Activated CD4-positive, alpha-beta T cell treated with anti-CD3 and anti-CD28 coated beads for 36 hours (primary cell): ENCODE measurements at regions not wholly inside any gene's neighbourhood (a gene's known extent, or its start where the extent isn't known, plus 50 kb on each side); places are given as distances from the start of the nearest gene placed in this dataset.

Source experiments
- ATAC-seq: fragments of 200-7000 bp; cut with Tn5 transposase; one replicate; pipeline ENCODE4 v1.10.0; 2021; ENCODE audit warnings: mild to moderate bottlenecking, moderate library complexity
- CTCF ChIA-PET: fragments of 350-600 bp; sonication (Branson Sonifier 250); formaldehyde crosslinking; loops from one replicate; lab custom pipeline; 2021; ENCODE audit warnings: antibody characterized with exemption; lab: Charles Lee
- POLR2A ChIA-PET: fragments of 350-600 bp; sonication (Branson Sonifier 250); formaldehyde crosslinking; loops from one replicate; lab custom pipeline; 2021; ENCODE audit warnings: antibody characterized with exemption, inconsistent platforms; lab: Charles Lee
- DNase-seq: peaks from one replicate; pipeline ENCODE4 v3.0.0-alpha.2; 2020
- H3K27ac Mint-ChIP-seq: one replicate; pipeline ENCODE4 v1.8.0; 2021; ENCODE audit warnings: mixed read lengths
- H3K27me3 Mint-ChIP-seq: one replicate; pipeline ENCODE4 v1.8.0; 2021; ENCODE audit warnings: mixed read lengths
- H3K36me3 Mint-ChIP-seq: one replicate; pipeline ENCODE4 v1.8.0; 2021; ENCODE audit warnings: low read depth, mixed read lengths
- H3K4me1 Mint-ChIP-seq: one replicate; pipeline ENCODE4 v1.8.0; 2021; ENCODE audit warnings: mixed read lengths
- H3K4me3 Mint-ChIP-seq: one replicate; pipeline ENCODE4 v1.8.0; 2021; ENCODE audit warnings: mild to moderate bottlenecking, moderate library complexity, mixed read lengths
- H3K9me3 Mint-ChIP-seq: one replicate; pipeline ENCODE4 v1.8.0; 2021; ENCODE audit warnings: low read depth, mixed read lengths
- intact Hi-C, 2 experiments: fragments of 100-400 bp; cut with DNase I in 1 of 2; cut with micrococcal nuclease in 1 of 2; formaldehyde crosslinking; loops; one replicate each; pipeline versions ENCODE4 v1.14.2 to v1.15.1; 2022 to 2024; cut with DNase I, micrococcal nuclease

DNA sequence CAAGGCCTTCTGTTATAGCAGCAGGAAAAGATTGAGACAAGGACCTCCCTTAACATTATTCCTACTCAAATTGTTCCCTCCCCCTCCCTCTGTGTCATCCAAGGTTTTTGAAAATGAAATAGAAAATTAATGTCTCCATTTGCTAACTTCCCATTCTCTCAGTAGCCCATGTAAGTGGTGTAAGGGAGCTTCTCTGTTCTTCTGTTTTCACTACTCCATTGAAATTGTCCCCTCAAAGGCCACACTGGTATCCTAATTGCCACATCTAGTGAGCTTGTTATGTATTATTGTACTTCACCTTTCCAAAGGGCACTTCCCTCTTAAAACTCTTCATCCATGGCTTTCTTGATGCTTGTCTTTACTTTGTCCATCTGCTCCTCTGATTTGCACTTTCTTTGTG, 131.2 kb upstream of the PIK3R1 start:
- DNase-seq = no peak
- Mint-ChIP-seq H3K4me1 (no peaks in the 10 kb centered on the region), H3K9me3 (no peaks in the 10 kb centered on the region), H3K27me3 (no peaks in the 10 kb centered on the region), H3K36me3 (no peaks in the 10 kb centered on the region), H3K27ac (no peak overlapping the region), H3K4me3 (no peak overlapping the region)
- CTCF ChIA-PET = no interaction called here
- POLR2A ChIA-PET = no interaction called here
- intact Hi-C loops = no loop called here
- ATAC-seq = no peak

GRCh38 chr5:68080282-68081050, 135.1 kb upstream of the PIK3R1 start:
- no peaks in the 10 kb centered on the region for H3K4me1 Mint-ChIP-seq
- intact Hi-C loops = no loop called here
- no peak for DNase-seq
- CTCF ChIA-PET = no interaction called here
- H3K9me3 Mint-ChIP-seq = no peaks in the 10 kb centered on the region
- POLR2A ChIA-PET = no interaction called here
- no peak overlapping the region for H3K27ac Mint-ChIP-seq
- H3K4me3 Mint-ChIP-seq = no peak overlapping the region
- no peak for ATAC-seq
- peaks cover 2% of the 10 kb centered on the region for H3K27me3 Mint-ChIP-seq
- H3K36me3 Mint-ChIP-seq = no peaks in the 10 kb centered on the region

- H3K9me3 Mint-ChIP-seq = no peaks in the 10 kb centered on the region
- POLR2A ChIA-PET = no interaction called here
Measured at GRCh38 chr5:68077349-68077894, 138.1 kb upstream of the PIK3R1 start.

DNA sequence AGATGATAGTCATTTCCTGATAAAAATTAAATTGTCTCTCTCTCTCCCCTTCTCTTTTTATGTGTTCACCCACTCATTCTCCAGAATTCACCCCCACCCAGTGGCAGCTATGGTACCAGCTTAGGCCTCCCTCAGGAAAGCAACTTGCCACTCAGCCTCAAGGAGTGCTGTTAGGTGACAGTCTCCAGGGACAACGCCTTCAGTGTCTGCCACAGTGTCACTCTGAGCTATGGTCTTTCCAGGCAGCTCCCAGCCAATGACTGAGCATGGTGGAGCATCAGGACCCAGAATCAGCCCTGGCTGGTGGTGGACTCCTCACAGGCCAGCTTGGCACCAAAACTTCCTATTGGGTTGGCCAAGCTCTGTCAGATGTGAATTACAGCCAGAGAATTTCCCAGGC, 140.9 kb upstream of the PIK3R1 start:
- ChIA-PET CTCF (interaction anchor here (0.6 kb wide), 1 partner anchor 72 kb away, joined by 4 read pairs; no protein-coding TSS in a partner anchor), POLR2A (no interaction called here)
- intact Hi-C loops = loop anchor here in 1 of 2 experiments (5.0 kb wide), 1 partner anchor 178 kb away; no protein-coding TSS in a partner anchor
- peaks cover 2% of the 10 kb centered on the region for H3K27me3 Mint-ChIP-seq
- no peaks in the 10 kb centered on the region for H3K36me3 Mint-ChIP-seq
- no peak overlapping the region for H3K4me3 Mint-ChIP-seq
- H3K27ac Mint-ChIP-seq = no peak overlapping the region
- DNase-seq (no peak), ATAC-seq (no peak)
- no peaks in the 10 kb centered on the region for H3K9me3 Mint-ChIP-seq
- H3K4me1 Mint-ChIP-seq = peaks cover 13% of the 10 kb centered on the region

More at GRCh38 chr5:68077349-68077894, 138.1 kb upstream of the PIK3R1 start:
- CTCF ChIA-PET = interaction anchor here (1.3 kb wide), 1 partner anchor 10 kb away, joined by 5 read pairs; no protein-coding TSS in a partner anchor
- intact Hi-C loops = no loop called here
- DNase-seq (no peak), ATAC-seq (no peak)
- Mint-ChIP-seq H3K4me3 (no peak overlapping the region), H3K27ac (no peak overlapping the region), H3K27me3 (peaks cover 2% of the 10 kb centered on the region), H3K4me1 (no peaks in the 10 kb centered on the region), H3K36me3 (no peaks in the 10 kb centered on the region)

- peaks cover 2% of the 10 kb centered on the region for H3K27me3 Mint-ChIP-seq
- ATAC-seq = no peak
- ChIA-PET CTCF (interaction anchor here (0.6 to 1.3 kb wide), 3 partner anchors 71 to 1181 kb away, joined by 3 to 4 read pairs (median 4); no protein-coding TSS in a partner anchor), POLR2A (no interaction called here)
- H3K9me3 Mint-ChIP-seq = no peaks in the 10 kb centered on the region
- no peaks in the 10 kb centered on the region for H3K36me3 Mint-ChIP-seq
- peaks cover 13% of the 10 kb centered on the region for H3K4me1 Mint-ChIP-seq
- no peak overlapping the region for H3K4me3 Mint-ChIP-seq
- DNase-seq = no peak
- H3K27ac Mint-ChIP-seq = no peak overlapping the region
- intact Hi-C loops = loop anchor here in 1 of 2 experiments (5.0 kb wide), 1 partner anchor 178 kb away; no protein-coding TSS in a partner anchor
Measured at GRCh38 chr5:68074048-68074632, 141.4 kb upstream of the PIK3R1 start.

- H3K4me1 Mint-ChIP-seq = peaks cover 13% of the 10 kb centered on the region
- POLR2A ChIA-PET = no interaction called here
- H3K4me3 Mint-ChIP-seq = no peak overlapping the region
- ATAC-seq (no peak), DNase-seq (no peak)
- no peaks in the 10 kb centered on the region for H3K9me3 Mint-ChIP-seq
- intact Hi-C loops = loop anchor here in 1 of 2 experiments (5.0 kb wide), 1 partner anchor 181 kb away; no protein-coding TSS in a partner anchor
- no peak overlapping the region for H3K27ac Mint-ChIP-seq
- H3K27me3 Mint-ChIP-seq = no peaks in the 10 kb centered on the region
- no peaks in the 10 kb centered on the region for H3K36me3 Mint-ChIP-seq
- CTCF ChIA-PET = interaction anchor here (0.6 kb wide), 1 partner anchor 8 kb away, joined by 3 read pairs; no protein-coding TSS in a partner anchor
Measured at GRCh38 chr5:68071736-68072135, 143.8 kb upstream of the PIK3R1 start.

GRCh38 chr5:68071282-68071632, 144.3 kb upstream of the PIK3R1 start:
- H3K4me1 Mint-ChIP-seq = peaks cover 13% of the 10 kb centered on the region
- ChIA-PET CTCF (no interaction called here), POLR2A (no interaction called here)
- intact Hi-C loops = loop anchor here in 1 of 2 experiments (5.0 kb wide), 1 partner anchor 181 kb away; no protein-coding TSS in a partner anchor
- no peak overlapping the region for H3K4me3 Mint-ChIP-seq
- H3K9me3 Mint-ChIP-seq = peaks cover 1% of the 10 kb centered on the region
- DNase-seq = no peak
- H3K36me3 Mint-ChIP-seq = no peaks in the 10 kb centered on the region
- H3K27me3 Mint-ChIP-seq = no peaks in the 10 kb centered on the region
- H3K27ac Mint-ChIP-seq = no peak overlapping the region
- no peak for ATAC-seq

- Mint-ChIP-seq H3K27ac (no peak overlapping the region), H3K36me3 (no peaks in the 10 kb centered on the region), H3K9me3 (peaks cover 4% of the 10 kb centered on the region), H3K27me3 (no peaks in the 10 kb centered on the region), H3K4me1 (peaks cover 13% of the 10 kb centered on the region), H3K4me3 (no peak overlapping the region)
- peak; percentile 10 for DNase-seq
- ChIA-PET POLR2A (no interaction called here), CTCF (interaction anchor here (0.7 to 1.4 kb wide), 3 partner anchors 143 to 197 kb away, joined by 3 to 4 read pairs (median 3); no protein-coding TSS in a partner anchor)
- peak; percentile 79 for ATAC-seq
- intact Hi-C loops = loop anchor here in 1 of 2 experiments (5.0 kb wide), 1 partner anchor 182 kb away; no protein-coding TSS in a partner anchor
Measured at GRCh38 chr5:68070591-68071281, 144.8 kb upstream of the PIK3R1 start.

- ChIA-PET POLR2A (no interaction called here), CTCF (interaction anchor here (0.6 to 1.6 kb wide), 2 partner anchors 9 to 11 kb away, joined by 3 to 5 read pairs; no protein-coding TSS in a partner anchor)
- Mint-ChIP-seq H3K4me1 (peaks cover 13% of the 10 kb centered on the region), H3K27ac (no peak overlapping the region), H3K27me3 (no peaks in the 10 kb centered on the region), H3K4me3 (no peak overlapping the region), H3K36me3 (no peaks in the 10 kb centered on the region), H3K9me3 (peaks cover 6% of the 10 kb centered on the region)
- intact Hi-C loops = no loop called here
- ATAC-seq (no peak), DNase-seq (no peak)
Measured at GRCh38 chr5:68067976-68068603, 147.5 kb upstream of the PIK3R1 start.

DNA sequence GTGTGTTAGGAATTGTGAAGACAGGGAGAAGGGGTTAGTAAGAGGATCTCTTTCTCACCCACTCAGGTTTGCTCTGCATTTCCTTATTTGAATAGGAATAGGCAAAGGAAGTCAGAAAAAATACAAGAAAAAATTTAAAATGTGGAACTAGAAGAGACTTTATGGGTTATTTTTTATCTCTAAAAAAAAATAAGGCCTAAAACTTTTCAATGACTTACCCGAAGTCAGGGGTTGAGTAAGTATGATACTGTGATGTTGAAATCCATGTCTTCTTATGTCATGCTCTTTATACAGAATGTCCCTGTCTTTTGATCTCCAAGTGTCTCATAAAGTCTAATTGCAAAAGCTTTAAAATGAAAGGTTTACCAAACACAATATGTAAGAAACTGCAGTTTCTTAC, 148.3 kb upstream of the PIK3R1 start:
- no peaks in the 10 kb centered on the region for H3K36me3 Mint-ChIP-seq
- intact Hi-C loops = no loop called here
- ChIA-PET CTCF (interaction anchor here (1.6 kb wide), 1 partner anchor 10 kb away, joined by 5 read pairs; no protein-coding TSS in a partner anchor), POLR2A (no interaction called here)
- ATAC-seq (no peak), DNase-seq (no peak)
- H3K27me3 Mint-ChIP-seq = peaks cover 4% of the 10 kb centered on the region
- H3K27ac Mint-ChIP-seq = no peak overlapping the region
- H3K9me3 Mint-ChIP-seq = peaks cover 10% of the 10 kb centered on the region
- H3K4me1 Mint-ChIP-seq = peaks cover 13% of the 10 kb centered on the region
- no peak overlapping the region for H3K4me3 Mint-ChIP-seq
